OCI-LY7 (cell line): ENCODE measurements at regions not wholly inside any gene's neighbourhood (a gene's known extent, or its start where the extent isn't known, plus 50 kb on each side); places are given as distances from the start of the nearest gene placed in this dataset.
A peak's percentile ranks its signal among the peaks of the same experiment; 100 is the strongest.

Source experiments
- CTCF ChIP-seq: fragments of 200-600 bp; sonication (generic); conservative IDR thresholded peaks from 2 replicates; pipeline ENCODE4 v1.5.1; 2014; ENCODE audit warnings: mild to moderate bottlenecking, antibody characterized with exemption, low read length, moderate library complexity, mixed read lengths
- EZH2phosphoT487 ChIP-seq: fragments of 200-600 bp; sonication (generic); IDR thresholded peaks from 2 replicates; pipeline ENCODE4 v1.6.1; 2018; ENCODE audit warnings: low read depth, borderline replicate concordance, mild to moderate bottlenecking, mixed run types, antibody characterized with exemption, low read length, moderate library complexity, mixed read lengths

- peak; percentile 88 for TF ChIP-seq CTCF
- TF ChIP-seq EZH2phosphoT487: no peak
Measured at GRCh38 chr13:60335531-60335930, 61.5 kb upstream of the TDRD3 start.
